H1 (cell line): ENCODE measurements at regions not wholly inside any gene's neighbourhood (a gene's known extent, or its start where the extent isn't known, plus 50 kb on each side); places are given as distances from the start of the nearest gene placed in this dataset.

Experiments used
- CTCF ChIA-PET: fragments of 300-600 bp; sonication (Branson Sonifier 250); formaldehyde crosslinking; loops from one replicate; lab custom pipeline; 2021; ENCODE audit not compliant: partially characterized antibody; lab: Charles Lee
- POLR2A ChIA-PET: fragments of 300-600 bp; sonication (Branson Sonifier 250); formaldehyde crosslinking; loops from one replicate; lab custom pipeline; 2021; ENCODE audit warnings: inconsistent platforms; ENCODE audit not compliant: partially characterized antibody; lab: Charles Lee
- DNase-seq, 2 experiments: peaks; one replicate each; pipeline versions ENCODE4 v3.0.0 to v3.0.0-alpha.2; 2010 to 2022; ENCODE audit warnings: low spot score in 2 of 2, low read depth in 1 of 2, mixed read lengths in 1 of 2
- FAIRE-seq: peaks from 2 replicates; lab custom pipeline; 2011; peaks lifted over from hg19 to GRCh38; lab: Jason Lieb, UNC
- H2AFZ ChIP-seq: 2 replicates; pipeline ENCODE4 v1.8.1; 2012; ENCODE audit warnings: low read length, inconsistent platforms
- H2AK5ac ChIP-seq: 2 replicates; pipeline ENCODE4 v1.6.1; 2013; ENCODE audit warnings: low read depth, low read length
- H2BK120ac ChIP-seq: replicated peaks from 2 replicates; pipeline ENCODE3; 2013; ENCODE audit warnings: low read depth, low read length, inconsistent platforms
- H2BK12ac ChIP-seq: 2 replicates; pipeline ENCODE4 v1.6.1; 2013; ENCODE audit warnings: low read depth, low read length
- H2BK15ac ChIP-seq: 2 replicates; pipeline ENCODE4 v1.6.1; 2013; ENCODE audit warnings: low read length
- H2BK20ac ChIP-seq: 2 replicates; pipeline ENCODE4 v1.6.1; 2013; ENCODE audit warnings: low read length
- H2BK5ac ChIP-seq: 2 replicates; pipeline ENCODE4 v1.6.1; 2013; ENCODE audit warnings: low read depth, low read length
- H3K14ac ChIP-seq: 2 replicates; pipeline ENCODE4 v1.6.1; 2013; ENCODE audit warnings: inconsistent platforms; ENCODE audit not compliant: insufficient read length
- H3K18ac ChIP-seq: 2 replicates; pipeline ENCODE4 v1.6.1; 2013; ENCODE audit warnings: low read length; ENCODE audit errors: extremely low read depth
- H3K23ac ChIP-seq: 2 replicates; pipeline ENCODE4 v1.6.1; 2013; ENCODE audit warnings: inconsistent platforms; ENCODE audit not compliant: insufficient read length
- H3K23me2 ChIP-seq: 2 replicates; pipeline ENCODE4 v1.6.1; 2013; ENCODE audit warnings: low read depth, low read length
- H3K27ac ChIP-seq: 2 replicates; pipeline ENCODE4 v1.6.1; 2011; ENCODE audit warnings: low read depth, low read length, inconsistent platforms
- H3K27me3 ChIP-seq, 4 experiments: replicated peaks in 1 of 4; 1 replicate in 1 of 4; 2 replicates in 3 of 4; pipeline versions ENCODE4 v1.6.1 to v1.8.1; 2011 to 2013; ENCODE audit warnings: low read length in 3 of 4, mild to moderate bottlenecking in 3 of 4, inconsistent platforms in 2 of 4, mixed read lengths in 2 of 4, moderate library complexity in 1 of 4; ENCODE audit not compliant: control insufficient read depth in 3 of 4, insufficient read depth in 3 of 4; ENCODE audit errors: extremely low read depth in 1 of 4
- H3K36me3 ChIP-seq, 4 experiments: 2 replicates each; pipeline versions ENCODE4 v1.6.1 to v1.8.1; 2011 to 2013; ENCODE audit warnings: mild to moderate bottlenecking in 4 of 4, low read length in 3 of 4, moderate library complexity in 2 of 4, control low read depth in 1 of 4, inconsistent platforms in 1 of 4; ENCODE audit not compliant: insufficient read depth in 4 of 4, control insufficient read depth in 2 of 4
- H3K4ac ChIP-seq: replicated peaks from 2 replicates; pipeline ENCODE3; 2013; ENCODE audit warnings: low read length, low read depth, mixed read lengths, inconsistent platforms; ENCODE audit not compliant: insufficient read length
- H3K4me1 ChIP-seq, 4 experiments: replicated peaks in 1 of 4; 1 replicate in 1 of 4; 2 replicates in 3 of 4; pipeline versions ENCODE4 v1.6.1 to v1.8.1; 2011 to 2013; ENCODE audit warnings: low read length in 3 of 4, inconsistent platforms in 2 of 4, mixed read lengths in 1 of 4; ENCODE audit not compliant: insufficient read depth in 4 of 4, control insufficient read depth in 3 of 4
- H3K4me2 ChIP-seq, 2 experiments: 2 replicates each; pipeline versions ENCODE4 v1.6.1 to v1.8.1; 2011 to 2013; ENCODE audit warnings: low read depth in 2 of 2, low read length in 2 of 2, control low read depth in 1 of 2, inconsistent platforms in 1 of 2, mild to moderate bottlenecking in 1 of 2; ENCODE audit not compliant: insufficient read depth in 1 of 2
- H3K4me3 ChIP-seq, 4 experiments: fragments of 200-600, 300-600 bp in 1 of 4; sonication (generic), shearing (Covaris generic), sonication (Bioruptor Twin) in 1 of 4; 2 replicates each; pipeline versions ENCODE4 v1.5.1 to v1.8.1; 2011 to 2016; ENCODE audit warnings: low read length in 4 of 4, low read depth in 3 of 4, control low read depth in 2 of 4, inconsistent platforms in 2 of 4, mild to moderate bottlenecking in 2 of 4, mixed read lengths in 1 of 4, moderate library complexity in 1 of 4; ENCODE audit not compliant: insufficient read depth in 2 of 4; ENCODE audit errors: extremely low read depth in 1 of 4
- H3K56ac ChIP-seq: replicated peaks from 2 replicates; pipeline ENCODE3; 2013; ENCODE audit warnings: low read depth, mild to moderate bottlenecking, mixed read lengths, low read length, inconsistent platforms; ENCODE audit not compliant: insufficient read length
- H3K79me1 ChIP-seq: 2 replicates; pipeline ENCODE4 v1.6.1; 2013; ENCODE audit warnings: low read depth, low read length, control low read depth
- H3K79me2 ChIP-seq, 2 experiments: 2 replicates each; pipeline versions ENCODE4 v1.6.1 to v1.8.1; 2012 to 2013; ENCODE audit warnings: low read length in 2 of 2, mild to moderate bottlenecking in 2 of 2, inconsistent platforms in 1 of 2; ENCODE audit not compliant: insufficient read depth in 2 of 2, control insufficient read depth in 1 of 2
- H3K9ac ChIP-seq, 4 experiments: replicated peaks in 1 of 4; 1 replicate in 1 of 4; 2 replicates in 3 of 4; pipeline versions ENCODE4 v1.6.1 to v1.8.1; 2011 to 2013; ENCODE audit warnings: low read depth in 3 of 4, low read length in 3 of 4, control low read depth in 2 of 4, mild to moderate bottlenecking in 2 of 4, moderate library complexity in 2 of 4, inconsistent platforms in 1 of 4; ENCODE audit errors: extremely low read depth in 1 of 4
- H3K9me3 ChIP-seq, 2 experiments: 2 replicates each; pipeline versions ENCODE4 v1.6.1 to v1.8.1; 2012 to 2013; ENCODE audit warnings: mild to moderate bottlenecking in 2 of 2, moderate library complexity in 2 of 2, control low read depth in 1 of 2, inconsistent platforms in 1 of 2, low read depth in 1 of 2, low read length in 1 of 2, mixed read lengths in 1 of 2; ENCODE audit not compliant: insufficient read depth in 2 of 2
- H4K20me1 ChIP-seq, 2 experiments: replicated peaks in 1 of 2; 2 replicates each; pipeline versions ENCODE3 to v1.8.1; 2011 to 2013; ENCODE audit warnings: inconsistent platforms in 2 of 2, low read length in 2 of 2, mild to moderate bottlenecking in 1 of 2; ENCODE audit not compliant: insufficient read depth in 2 of 2, control insufficient read depth in 1 of 2
- H4K5ac ChIP-seq: 2 replicates; pipeline ENCODE4 v1.6.1; 2013; ENCODE audit warnings: low read length, low read depth, mixed read lengths, inconsistent platforms; ENCODE audit not compliant: insufficient read length
- H4K8ac ChIP-seq: 2 replicates; pipeline ENCODE4 v1.8.0; 2013; ENCODE audit warnings: mild to moderate bottlenecking, moderate library complexity, low read length, inconsistent platforms; ENCODE audit not compliant: insufficient read depth; ENCODE audit errors: extremely low read depth
- H4K91ac ChIP-seq: replicated peaks from 2 replicates; pipeline ENCODE3; 2013; ENCODE audit warnings: low read length, mixed read lengths, inconsistent platforms; ENCODE audit not compliant: insufficient read length
- CREB1 ChIP-seq: IDR thresholded peaks from 2 replicates; pipeline ENCODE4 v1.6.1; 2012; ENCODE audit warnings: inconsistent platforms
- CTBP2 ChIP-seq: IDR thresholded peaks from 2 replicates; pipeline ENCODE4 v1.7.0; 2011; ENCODE audit warnings: borderline replicate concordance, mild to moderate bottlenecking, moderate library complexity, mixed read lengths, low read length; ENCODE audit not compliant: insufficient read depth, insufficient read length
- FOSL1 ChIP-seq: IDR thresholded peaks from 2 replicates; pipeline ENCODE4 v1.6.1; 2011; ENCODE audit warnings: mild to moderate bottlenecking, low read depth, low read length, moderate library complexity; ENCODE audit not compliant: insufficient read depth
- HDAC2 ChIP-seq, 2 experiments: fragments of 300-600 bp in 1 of 2; sonication (generic) in 1 of 2; IDR thresholded peaks; 2 replicates each; pipeline ENCODE4 v1.6.1; 2011 to 2012; ENCODE audit warnings: low read depth in 2 of 2, low read length in 2 of 2, mild to moderate bottlenecking in 2 of 2, moderate library complexity in 2 of 2, borderline replicate concordance in 1 of 2, inconsistent platforms in 1 of 2
- RNF2 ChIP-seq: fragments of 200-900, 300-1000 bp; sonication (generic); IDR thresholded peaks from 2 replicates; pipeline ENCODE4 v1.7.1; 2016; ENCODE audit warnings: borderline replicate concordance, low read depth, mild to moderate bottlenecking, antibody characterized with exemption, low read length; ENCODE audit not compliant: poor library complexity, severe bottlenecking; ENCODE audit errors: missing control alignments
- SP2 ChIP-seq: IDR thresholded peaks from 2 replicates; pipeline ENCODE4 v1.6.1; 2012; ENCODE audit warnings: mild to moderate bottlenecking, low read length, inconsistent platforms
- SUZ12 ChIP-seq: fragments of 200-600 bp; sonication (generic); IDR thresholded peaks from 2 replicates; pipeline ENCODE4 v1.6.1; 2012; ENCODE audit warnings: mild to moderate bottlenecking, inconsistent platforms, low read length, moderate library complexity, mixed read lengths
- TEAD4 ChIP-seq: IDR thresholded peaks from 2 replicates; pipeline ENCODE4 v1.6.1; 2012; ENCODE audit warnings: low read depth, low read length, inconsistent platforms, mixed read lengths
- USF2 ChIP-seq: IDR thresholded peaks from 2 replicates; pipeline ENCODE4 v1.6.1; 2011; ENCODE audit warnings: low read length, improper control_type of control experiment
- WGBS, 2 experiments: shearing (Covaris generic) in 1 of 2; methylation state at CpG; one replicate each; pipeline versions ENCODE4 v1.1.6 to v1.1.7; 2013 to 2015; ENCODE audit warnings: low lambda C conversion rate in 2 of 2, mixed read lengths in 2 of 2, inconsistent platforms in 1 of 2, low coverage in 1 of 2, missing lambda C conversion rate in 1 of 2; ENCODE audit not compliant: insufficient replicate concordance in 2 of 2, insufficient coverage in 1 of 2, insufficient read length in 1 of 2; ENCODE audit errors: extremely low coverage in 1 of 2, missing lambda C conversion rate in 1 of 2; 5-methylcytosine and 5-hydroxymethylcytosine counted together
- TF ChIP-seq, protein P1 (sequence below): IDR thresholded peaks from 2 replicates; pipeline ENCODE4 v1.6.1; 2012; ENCODE audit warnings: low read length, inconsistent platforms

DNA sequence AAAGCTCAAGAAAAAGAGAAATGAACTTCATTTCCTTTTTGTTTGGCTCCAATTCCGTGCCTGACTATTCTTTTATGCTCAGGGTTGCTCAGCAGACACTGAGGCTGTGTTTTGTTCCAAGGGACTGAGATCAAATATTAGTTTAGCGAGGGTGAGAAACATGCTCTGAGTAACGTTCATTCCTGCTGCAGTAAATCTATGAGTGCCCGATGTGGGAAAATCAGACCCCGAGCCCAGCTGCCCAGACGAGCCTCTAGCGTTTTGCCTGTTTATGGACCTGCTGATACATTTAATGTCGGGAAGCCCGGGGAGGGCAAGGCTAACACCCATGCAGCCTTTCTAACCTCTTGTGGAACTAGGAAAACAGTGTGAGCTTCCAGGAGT, 119.2 kb downstream of the VAPA start:
- Histone ChIP-seq H2AK5ac (no peak overlapping the region), H2BK12ac (no peak overlapping the region), H2BK120ac (no peak overlapping the region), H3K27ac (no peak overlapping the region), H3K36me3 (no peaks in the 10 kb centered on the region), H3K4me2 (peak overlapping the region; percentile 57 to 63; a peak in 3 of 4 replicates), H3K18ac (no peak overlapping the region), H3K27me3 (peaks cover 0 to 2% (median 0%) of the 10 kb centered on the region in 4 experiments; a peak in 2 of 7 replicates), H4K5ac (no peak overlapping the region), H2AFZ (no peak overlapping the region), H3K9ac (no peak overlapping the region), H4K91ac (no peak overlapping the region), H2BK5ac (no peak overlapping the region), H3K4ac (no peak overlapping the region), H3K23me2 (no peaks in the 10 kb centered on the region; the same call in 1 of the 2 replicates), H3K14ac (no peak overlapping the region), H4K20me1 (no peaks in the 10 kb centered on the region), H3K4me3 (peak overlapping the region in 1 of 4 experiments; percentile 50; a peak in 3 of 8 replicates), H3K79me2 (no peaks in the 10 kb centered on the region), H2BK20ac (0 out of 2 replicates have a peak overlapping the region, but pooled peaks have one; percentile 55), H3K23ac (no peak overlapping the region), H3K56ac (no peak overlapping the region), H3K9me3 (no peaks in the 10 kb centered on the region), H3K79me1 (no peaks in the 10 kb centered on the region), H2BK15ac (no peak overlapping the region), H4K8ac (no peak overlapping the region), H3K4me1 (peaks cover 0 to 7% (median 5%) of the 10 kb centered on the region in 4 experiments; a peak in 5 of 7 replicates)
- 85% methylated on average over 9 of the region's 9 CpGs; no CpG with 5 or more reads in 1 of the 2 experiments for WGBS, 2 experiments
- POLR2A ChIA-PET: interaction anchor here (1.0 kb wide), 1 partner anchor 10 kb away, joined by 3 read pairs; no protein-coding TSS in a partner anchor
- DNase-seq (no peak), FAIRE-seq (no peak)
- CTCF ChIA-PET: interaction anchor here (0.6 to 2.2 kb wide), 32 partner anchors 8 to 505 kb away, joined by 3 to 11 read pairs (median 4); no protein-coding TSS in a partner anchor
- no peak for TF ChIP-seq SP2
- no peak for TF ChIP-seq CREB1
- no peak for TF ChIP-seq HDAC2 (IDR thresholded peaks at IDR 0.05; ENCODE audit: borderline replicate concordance in 1 of 2, low read depth in 2 of 2, low read length in 2 of 2)
- TF ChIP-seq USF2: no peak
- TF ChIP-seq FOSL1: no peak
- TF ChIP-seq, protein P1, sequence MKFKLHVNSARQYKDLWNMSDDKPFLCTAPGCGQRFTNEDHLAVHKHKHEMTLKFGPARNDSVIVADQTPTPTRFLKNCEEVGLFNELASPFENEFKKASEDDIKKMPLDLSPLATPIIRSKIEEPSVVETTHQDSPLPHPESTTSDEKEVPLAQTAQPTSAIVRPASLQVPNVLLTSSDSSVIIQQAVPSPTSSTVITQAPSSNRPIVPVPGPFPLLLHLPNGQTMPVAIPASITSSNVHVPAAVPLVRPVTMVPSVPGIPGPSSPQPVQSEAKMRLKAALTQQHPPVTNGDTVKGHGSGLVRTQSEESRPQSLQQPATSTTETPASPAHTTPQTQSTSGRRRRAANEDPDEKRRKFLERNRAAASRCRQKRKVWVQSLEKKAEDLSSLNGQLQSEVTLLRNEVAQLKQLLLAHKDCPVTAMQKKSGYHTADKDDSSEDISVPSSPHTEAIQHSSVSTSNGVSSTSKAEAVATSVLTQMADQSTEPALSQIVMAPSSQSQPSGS: no peak
- no peak for TF ChIP-seq CTBP2
- no peak for TF ChIP-seq TEAD4
- no peak for TF ChIP-seq RNF2
- TF ChIP-seq SUZ12: no peak
